Cardiac muscle cell (in vitro differentiated cells and primary cell): ENCODE measurements at regions not wholly inside any gene's neighbourhood (a gene's known extent, or its start where the extent isn't known, plus 50 kb on each side); places are given as distances from the start of the nearest gene placed in this dataset.

ENCODE experiments used
- DNase-seq, 2 donors: peaks; one replicate each; pipeline versions ENCODE4 v3.0.0 to v3.0.0-alpha.2; 2010 to 2017; ENCODE audit warnings: low read depth in 1 of 2, low spot score in 1 of 2
- H3K27ac ChIP-seq: fragments of 200-600 bp; sonication (generic); 2 replicates; pipeline ENCODE4 v1.5.1; 2016
- H3K27me3 ChIP-seq: fragments of 200-600 bp; sonication (generic); 2 replicates; pipeline ENCODE4 v1.6.0; 2016; ENCODE audit warnings: control low read depth
- H3K36me3 ChIP-seq: fragments of 200-600 bp; sonication (generic); 2 replicates; pipeline ENCODE4 v1.5.1; 2016; ENCODE audit warnings: control low read depth
- H3K4me1 ChIP-seq: fragments of 200-600 bp; sonication (generic); 2 replicates; pipeline ENCODE4 v1.8.1; 2017; ENCODE audit warnings: low read depth, mild to moderate bottlenecking, mixed run types
- H3K4me3 ChIP-seq: fragments of 200-600 bp; sonication (generic); 2 replicates; pipeline ENCODE4 v1.5.1; 2016; ENCODE audit warnings: mild to moderate bottlenecking
- H3K9me3 ChIP-seq: fragments of 200-600 bp; sonication (generic); 2 replicates; pipeline ENCODE4 v1.5.1; 2017; ENCODE audit warnings: low read depth, mild to moderate bottlenecking, control low read depth
- TF ChIP-seq, protein P1 (sequence below): IDR thresholded peaks from 2 replicates; pipeline ENCODE4 v1.5.1; 2012; ENCODE audit warnings: low read depth, mild to moderate bottlenecking, low read length

DNA sequence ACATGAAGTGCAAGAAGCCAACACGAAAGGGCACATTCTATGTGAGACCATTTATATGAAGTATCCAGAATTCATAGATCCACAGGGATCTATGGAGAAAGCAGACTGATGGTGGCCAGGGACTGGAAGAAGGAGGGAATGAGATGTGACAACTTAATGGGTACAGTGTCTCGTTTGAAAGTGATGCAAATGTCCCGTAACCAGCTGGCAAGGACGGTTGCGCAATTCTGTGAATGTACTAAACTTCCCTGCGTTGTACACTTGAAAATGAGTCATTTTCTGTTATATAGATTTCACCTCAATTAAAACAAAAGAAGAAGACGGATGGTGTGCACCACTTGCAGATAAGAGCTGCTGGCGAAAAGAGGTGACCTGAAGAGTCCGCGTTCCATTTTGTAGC, 861.1 kb downstream of the TYW1 start:
- DNase-seq: peak in 1 of 2 donors; percentile 12
- Histone ChIP-seq H3K9me3 (no peaks in the 10 kb centered on the region), H3K27ac (no peak overlapping the region), H3K4me1 (no peaks in the 10 kb centered on the region), H3K27me3 (no peaks in the 10 kb centered on the region), H3K4me3 (no peak overlapping the region), H3K36me3 (no peaks in the 10 kb centered on the region)
- TF ChIP-seq, protein P1, sequence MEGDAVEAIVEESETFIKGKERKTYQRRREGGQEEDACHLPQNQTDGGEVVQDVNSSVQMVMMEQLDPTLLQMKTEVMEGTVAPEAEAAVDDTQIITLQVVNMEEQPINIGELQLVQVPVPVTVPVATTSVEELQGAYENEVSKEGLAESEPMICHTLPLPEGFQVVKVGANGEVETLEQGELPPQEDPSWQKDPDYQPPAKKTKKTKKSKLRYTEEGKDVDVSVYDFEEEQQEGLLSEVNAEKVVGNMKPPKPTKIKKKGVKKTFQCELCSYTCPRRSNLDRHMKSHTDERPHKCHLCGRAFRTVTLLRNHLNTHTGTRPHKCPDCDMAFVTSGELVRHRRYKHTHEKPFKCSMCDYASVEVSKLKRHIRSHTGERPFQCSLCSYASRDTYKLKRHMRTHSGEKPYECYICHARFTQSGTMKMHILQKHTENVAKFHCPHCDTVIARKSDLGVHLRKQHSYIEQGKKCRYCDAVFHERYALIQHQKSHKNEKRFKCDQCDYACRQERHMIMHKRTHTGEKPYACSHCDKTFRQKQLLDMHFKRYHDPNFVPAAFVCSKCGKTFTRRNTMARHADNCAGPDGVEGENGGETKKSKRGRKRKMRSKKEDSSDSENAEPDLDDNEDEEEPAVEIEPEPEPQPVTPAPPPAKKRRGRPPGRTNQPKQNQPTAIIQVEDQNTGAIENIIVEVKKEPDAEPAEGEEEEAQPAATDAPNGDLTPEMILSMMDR: no peak

DNA sequence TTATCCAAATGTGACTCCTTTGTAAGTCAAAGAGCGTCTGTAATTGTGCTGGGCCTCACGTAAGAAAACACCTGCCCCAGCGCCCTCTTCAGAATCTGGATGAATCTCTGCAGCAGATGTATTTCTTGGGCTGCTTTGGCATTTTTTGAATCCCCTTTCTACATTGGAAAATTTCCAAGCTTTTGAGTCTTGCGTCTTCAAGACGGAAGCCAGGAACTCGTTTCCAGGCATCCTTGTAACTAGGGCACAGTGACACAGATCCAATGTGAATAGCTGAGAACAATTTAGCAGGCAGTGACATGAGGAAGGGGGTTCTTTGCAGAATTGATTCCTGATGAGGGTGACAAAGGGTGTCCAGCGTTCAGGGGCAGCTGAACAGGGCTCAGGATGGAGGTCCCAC, 862.3 kb downstream of the TYW1 start:
- no peaks in the 10 kb centered on the region for H3K9me3 ChIP-seq
- H3K4me1 ChIP-seq: no peaks in the 10 kb centered on the region
- DNase-seq: no peak
- no peak overlapping the region for H3K4me3 ChIP-seq
- H3K27me3 ChIP-seq: no peaks in the 10 kb centered on the region
- TF ChIP-seq, protein P1: no peak
- H3K27ac ChIP-seq: no peak overlapping the region
- H3K36me3 ChIP-seq: no peaks in the 10 kb centered on the region

DNA sequence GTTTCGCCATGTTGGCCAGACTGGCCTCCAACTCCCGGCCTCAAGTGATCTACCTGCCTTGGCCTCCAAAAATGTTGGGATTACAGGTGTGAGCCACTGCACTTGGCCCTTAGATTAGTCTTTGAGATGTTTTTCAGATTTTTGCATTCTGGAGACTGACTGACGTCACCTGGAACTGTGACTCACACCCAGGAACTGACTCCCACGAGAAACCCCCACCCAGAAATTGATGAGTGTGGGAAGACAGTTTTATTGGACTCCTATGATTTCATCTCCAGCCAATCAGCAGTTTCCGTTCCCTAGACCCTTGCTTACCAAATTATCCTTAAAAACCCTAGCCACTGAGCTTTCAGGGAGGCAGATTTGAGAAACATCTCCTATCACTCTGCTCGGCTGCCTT, 867.3 kb downstream of the TYW1 start:
- DNase-seq: no peak
- Histone ChIP-seq H3K36me3 (no peaks in the 10 kb centered on the region), H3K4me3 (no peak overlapping the region)

GRCh38 chr7:67866054-67866453, 869.4 kb downstream of the TYW1 start:
- TF ChIP-seq, protein P1: no peak
- H3K27me3 ChIP-seq: no peaks in the 10 kb centered on the region
- DNase-seq: peak in 1 of 2 donors; percentile 75
- no peaks in the 10 kb centered on the region for H3K9me3 ChIP-seq
- H3K4me1 ChIP-seq: peaks cover 13% of the 10 kb centered on the region
- H3K4me3 ChIP-seq: no peak overlapping the region
- no peaks in the 10 kb centered on the region for H3K36me3 ChIP-seq
- no peak overlapping the region for H3K27ac ChIP-seq

More for the DNA sequence above, 867.3 kb downstream of the TYW1 start:
- no peak overlapping the region for H3K27ac ChIP-seq
- TF ChIP-seq, protein P1: no peak
- peaks cover 13% of the 10 kb centered on the region for H3K4me1 ChIP-seq
- no peaks in the 10 kb centered on the region for H3K9me3 ChIP-seq
- H3K27me3 ChIP-seq: no peaks in the 10 kb centered on the region

- H3K36me3 ChIP-seq: no peaks in the 10 kb centered on the region
- no peaks in the 10 kb centered on the region for H3K9me3 ChIP-seq
- H3K4me3 ChIP-seq: no peak overlapping the region
- H3K27ac ChIP-seq: no peak overlapping the region
- no peaks in the 10 kb centered on the region for H3K27me3 ChIP-seq
- peaks cover 13% of the 10 kb centered on the region for H3K4me1 ChIP-seq
- TF ChIP-seq, protein P1: no peak
- no peak for DNase-seq
Measured at GRCh38 chr7:67866812-67867211, 870.2 kb downstream of the TYW1 start.

- DNase-seq: no peak
- Histone ChIP-seq H3K27ac (no peak overlapping the region), H3K4me1 (peaks cover 6% of the 10 kb centered on the region), H3K27me3 (no peaks in the 10 kb centered on the region), H3K9me3 (no peaks in the 10 kb centered on the region), H3K36me3 (no peaks in the 10 kb centered on the region), H3K4me3 (no peak overlapping the region)
- TF ChIP-seq, protein P1: no peak
Measured at GRCh38 chr7:67870396-67870795, 873.8 kb downstream of the TYW1 start.
